ENCODE measurements at regions not wholly inside any gene's neighbourhood (a gene's known extent, or its start where the extent isn't known, plus 50 kb on each side); places are given as distances from the start of the nearest gene placed in this dataset.

GRCh38 chr11:115674176-115674936, 170.1 kb upstream of the CADM1 start:
- no peak for TF ChIP-seq CTCF (IDR thresholded peaks at IDR 0.05; ENCODE audit: insufficient read depth, low read depth, low read length)
- H3K4me3 ChIP-seq (ENCODE audit: low read depth, low read length) = no peak overlapping the region
- no peak for DNase-seq (ENCODE audit: low read depth)

GRCh38 chr11:115673720-115674119, 169.5 kb upstream of the CADM1 start:
- DNase-seq (ENCODE audit: low read depth) = no peak
- no peak overlapping the region for H3K4me3 ChIP-seq (ENCODE audit: low read depth, low read length)
- no peak for TF ChIP-seq CTCF (IDR thresholded peaks at IDR 0.05; ENCODE audit: insufficient read depth, low read depth, low read length)

- no peak overlapping the region for H3K4me3 ChIP-seq (ENCODE audit: low read depth, low read length)
- TF ChIP-seq CTCF (IDR thresholded peaks at IDR 0.05; ENCODE audit: insufficient read depth, low read depth, low read length) = no peak
- DNase-seq (ENCODE audit: low read depth) = peak; percentile 84
These were observed 168.8 kb upstream of the CADM1 start for GRCh38 chr11:115672999-115673411.

GRCh38 chr11:115672412-115672811, 168.2 kb upstream of the CADM1 start:
- no peak overlapping the region for H3K4me3 ChIP-seq (ENCODE audit: low read depth, low read length)
- DNase-seq (ENCODE audit: low read depth) = no peak
- TF ChIP-seq CTCF (IDR thresholded peaks at IDR 0.05; ENCODE audit: insufficient read depth, low read depth, low read length) = no peak

GRCh38 chr11:115670538-115671205, 166.5 kb upstream of the CADM1 start:
- no peak overlapping the region for H3K4me3 ChIP-seq (ENCODE audit: low read depth, low read length)
- DNase-seq (ENCODE audit: low read depth) = no peak
- no peak for TF ChIP-seq CTCF (IDR thresholded peaks at IDR 0.05; ENCODE audit: insufficient read depth, low read depth, low read length)

- TF ChIP-seq CTCF (IDR thresholded peaks at IDR 0.05; ENCODE audit: insufficient read depth, low read depth, low read length) = no peak
- no peak overlapping the region for H3K4me3 ChIP-seq (ENCODE audit: low read depth, low read length)
- no peak for DNase-seq (ENCODE audit: low read depth)
These were observed 161.7 kb upstream of the CADM1 start for GRCh38 chr11:115665958-115666357.
